Activated CD4-positive, alpha-beta T cell treated with anti-CD3 and anti-CD28 coated beads, Interleukin-2, amount 10 ng/mL, durations not matched to agents 7 days and 5 days (primary cell): ENCODE measurements at regions not wholly inside any gene's neighbourhood (a gene's known extent, or its start where the extent isn't known, plus 50 kb on each side); places are given as distances from the start of the nearest gene placed in this dataset.
"Not testable (repeated sequence)": the region's sequence is repeated elsewhere in the genome, so short reads cannot be mapped to it uniquely, and the experiment has no call there.

Experiments
- CTCF ChIA-PET: fragments of 350-600 bp; sonication (Branson Sonifier 250); formaldehyde crosslinking; loops from one replicate; lab custom pipeline; 2021; ENCODE audit warnings: antibody characterized with exemption; lab: Charles Lee
- POLR2A ChIA-PET: fragments of 350-600 bp; sonication (Branson Sonifier 250); formaldehyde crosslinking; loops from one replicate; lab custom pipeline; 2021; ENCODE audit warnings: antibody characterized with exemption; lab: Charles Lee
- DNase-seq: peaks from one replicate; pipeline ENCODE4 v3.0.0-alpha.2; 2020
- H3K27ac Mint-ChIP-seq: one replicate; pipeline ENCODE4 v1.8.0; 2021; ENCODE audit warnings: mild to moderate bottlenecking, moderate library complexity, mixed read lengths
- H3K27me3 Mint-ChIP-seq: one replicate; pipeline ENCODE4 v1.8.0; 2021; ENCODE audit warnings: mixed read lengths
- H3K36me3 Mint-ChIP-seq: one replicate; pipeline ENCODE4 v1.8.0; 2021; ENCODE audit warnings: low read depth, mixed read lengths
- H3K4me1 Mint-ChIP-seq: one replicate; pipeline ENCODE4 v1.8.0; 2021; ENCODE audit warnings: mixed read lengths
- H3K4me3 Mint-ChIP-seq: one replicate; pipeline ENCODE4 v1.8.0; 2021; ENCODE audit warnings: mild to moderate bottlenecking, moderate library complexity, mixed read lengths
- H3K9me3 Mint-ChIP-seq: one replicate; pipeline ENCODE4 v1.8.0; 2021; ENCODE audit warnings: mixed read lengths

GRCh38 chr10:28459453-28460144 is 73.3 kb upstream of the WAC start:
- H3K4me1 Mint-ChIP-seq, result no peaks in the 10 kb centered on the region
- ChIA-PET POLR2A (no interaction called here), CTCF (no interaction called here)
- H3K36me3 Mint-ChIP-seq, result no peaks in the 10 kb centered on the region
- no peak for DNase-seq
- H3K4me3 Mint-ChIP-seq, result no peak overlapping the region
- H3K27me3 Mint-ChIP-seq, result peaks cover 13% of the 10 kb centered on the region
- no peaks in the 10 kb centered on the region for H3K9me3 Mint-ChIP-seq
- no peak overlapping the region for H3K27ac Mint-ChIP-seq

- H3K4me3 Mint-ChIP-seq, result no peak overlapping the region
- ChIA-PET CTCF (no interaction called here), POLR2A (no interaction called here)
- H3K4me1 Mint-ChIP-seq, result no peaks in the 10 kb centered on the region
- H3K27me3 Mint-ChIP-seq, result peaks cover 4% of the 10 kb centered on the region
- DNase-seq, result no peak
- H3K27ac Mint-ChIP-seq, result no peak overlapping the region
- no peaks in the 10 kb centered on the region for H3K36me3 Mint-ChIP-seq
- H3K9me3 Mint-ChIP-seq, result no peaks in the 10 kb centered on the region
Measured at GRCh38 chr10:28463141-28463540, 69.8 kb upstream of the WAC start.

- Mint-ChIP-seq H3K9me3 (no peaks in the 10 kb centered on the region), H3K36me3 (no peaks in the 10 kb centered on the region), H3K4me1 (no peaks in the 10 kb centered on the region), H3K27ac (no peak overlapping the region), H3K4me3 (no peak overlapping the region), H3K27me3 (peaks cover 3% of the 10 kb centered on the region)
- CTCF ChIA-PET, result no interaction called here
- no peak for DNase-seq
- POLR2A ChIA-PET, result no interaction called here
Measured at GRCh38 chr10:28463676-28464395, 69.1 kb upstream of the WAC start.

GRCh38 chr10:28467615-28468014 is 65.3 kb upstream of the WAC start:
- no peak for DNase-seq
- ChIA-PET CTCF (no interaction called here), POLR2A (no interaction called here)
- no peak overlapping the region for H3K27ac Mint-ChIP-seq
- no peaks in the 10 kb centered on the region for H3K9me3 Mint-ChIP-seq
- no peak overlapping the region for H3K4me3 Mint-ChIP-seq
- no peaks in the 10 kb centered on the region for H3K27me3 Mint-ChIP-seq
- no peaks in the 10 kb centered on the region for H3K4me1 Mint-ChIP-seq
- H3K36me3 Mint-ChIP-seq, result no peaks in the 10 kb centered on the region

GRCh38 chr10:28468707-28469483 is 64.0 kb upstream of the WAC start:
- Mint-ChIP-seq H3K4me3 (no peak overlapping the region), H3K36me3 (no peaks in the 10 kb centered on the region), H3K9me3 (no peaks in the 10 kb centered on the region), H3K4me1 (no peaks in the 10 kb centered on the region), H3K27ac (no peak overlapping the region), H3K27me3 (no peaks in the 10 kb centered on the region)
- ChIA-PET CTCF (no interaction called here), POLR2A (no interaction called here)
- DNase-seq, result no peak

GRCh38 chr10:28470873-28471651 is 61.9 kb upstream of the WAC start:
- Mint-ChIP-seq H3K4me3 (no peak overlapping the region), H3K4me1 (no peaks in the 10 kb centered on the region), H3K27ac (no peak overlapping the region), H3K9me3 (no peaks in the 10 kb centered on the region), H3K36me3 (no peaks in the 10 kb centered on the region), H3K27me3 (no peaks in the 10 kb centered on the region)
- CTCF ChIA-PET, result interaction anchor here (0.8 kb wide), 1 partner anchor 10 kb away, joined by 4 read pairs; no protein-coding TSS in a partner anchor
- no peak for DNase-seq
- POLR2A ChIA-PET, result no interaction called here

- H3K9me3 Mint-ChIP-seq, result no peaks in the 10 kb centered on the region
- no peaks in the 10 kb centered on the region for H3K27me3 Mint-ChIP-seq
- DNase-seq, result no peak
- H3K27ac Mint-ChIP-seq, result no peak overlapping the region
- POLR2A ChIA-PET, result no interaction called here
- no peaks in the 10 kb centered on the region for H3K36me3 Mint-ChIP-seq
- no peaks in the 10 kb centered on the region for H3K4me1 Mint-ChIP-seq
- CTCF ChIA-PET, result interaction anchor here (0.8 kb wide), 1 partner anchor 9 kb away, joined by 4 read pairs; no protein-coding TSS in a partner anchor
- no peak overlapping the region for H3K4me3 Mint-ChIP-seq
Measured at GRCh38 chr10:28471652-28472050, 61.3 kb upstream of the WAC start.

GRCh38 chr10:28478646-28479045 is 54.3 kb upstream of the WAC start:
- peaks cover 4% of the 10 kb centered on the region for H3K27me3 Mint-ChIP-seq
- H3K4me3 Mint-ChIP-seq, result no peak overlapping the region
- H3K4me1 Mint-ChIP-seq, result no peaks in the 10 kb centered on the region
- CTCF ChIA-PET, result interaction anchor here (0.7 to 1.8 kb wide), 2 partner anchors 22 to 235 kb away, joined by 3 read pairs; no protein-coding TSS in a partner anchor
- DNase-seq, result no peak
- no peaks in the 10 kb centered on the region for H3K36me3 Mint-ChIP-seq
- no peak overlapping the region for H3K27ac Mint-ChIP-seq
- peaks cover 4% of the 10 kb centered on the region for H3K9me3 Mint-ChIP-seq
- POLR2A ChIA-PET, result no interaction called here

- H3K4me3 Mint-ChIP-seq, result no peak overlapping the region
- H3K27me3 Mint-ChIP-seq, result peaks cover 5% of the 10 kb centered on the region
- no peak overlapping the region for H3K27ac Mint-ChIP-seq
- H3K36me3 Mint-ChIP-seq, result no peaks in the 10 kb centered on the region
- ChIA-PET POLR2A (no interaction called here), CTCF (interaction anchor here (0.7 to 1.8 kb wide), 2 partner anchors 21 to 104 kb away, joined by 3 to 5 read pairs; no protein-coding TSS in a partner anchor)
- H3K4me1 Mint-ChIP-seq, result no peaks in the 10 kb centered on the region
- peaks cover 4% of the 10 kb centered on the region for H3K9me3 Mint-ChIP-seq
- no peak for DNase-seq
Measured at GRCh38 chr10:28479425-28479865, 53.5 kb upstream of the WAC start.

GRCh38 chr10:28479927-28480627 is 52.8 kb upstream of the WAC start:
- no peaks in the 10 kb centered on the region for H3K36me3 Mint-ChIP-seq
- H3K27me3 Mint-ChIP-seq, result peaks cover 5% of the 10 kb centered on the region
- ChIA-PET POLR2A (no interaction called here), CTCF (interaction anchor here (0.7 to 1.8 kb wide), 2 partner anchors 20 to 104 kb away, joined by 3 to 5 read pairs; no protein-coding TSS in a partner anchor)
- peaks cover 4% of the 10 kb centered on the region for H3K9me3 Mint-ChIP-seq
- H3K4me3 Mint-ChIP-seq, result no peak overlapping the region
- H3K4me1 Mint-ChIP-seq, result no peaks in the 10 kb centered on the region
- no peak for DNase-seq
- no peak overlapping the region for H3K27ac Mint-ChIP-seq

GRCh38 chr10:28480628-28480965 is 52.3 kb upstream of the WAC start:
- Mint-ChIP-seq H3K4me1 (no peaks in the 10 kb centered on the region), H3K9me3 (peaks cover 4% of the 10 kb centered on the region), H3K36me3 (no peaks in the 10 kb centered on the region), H3K4me3 (no peak overlapping the region), H3K27ac (no peak overlapping the region), H3K27me3 (peaks cover 5% of the 10 kb centered on the region)
- ChIA-PET POLR2A (no interaction called here), CTCF (interaction anchor here (0.7 to 0.8 kb wide), 2 partner anchors 9 to 13 kb away, joined by 4 read pairs; no protein-coding TSS in a partner anchor)
- DNase-seq, result no peak

- H3K27me3 Mint-ChIP-seq, H3K9me3 Mint-ChIP-seq, H3K4me1 Mint-ChIP-seq, H3K4me3 Mint-ChIP-seq, POLR2A ChIA-PET, H3K36me3 Mint-ChIP-seq, DNase-seq, H3K27ac Mint-ChIP-seq: not testable (repeated sequence)
- CTCF ChIA-PET, result interaction anchor here (0.7 to 0.8 kb wide), 2 partner anchors 10 to 12 kb away, joined by 4 read pairs; no protein-coding TSS in a partner anchor
Measured at GRCh38 chr10:28481346-28481745, 51.6 kb upstream of the WAC start.
